Left lung (tissue), 4 donors: ENCODE measurements at regions not wholly inside any gene's neighbourhood (a gene's known extent, or its start where the extent isn't known, plus 50 kb on each side); places are given as distances from the start of the nearest gene placed in this dataset.

Experiments used
- ATAC-seq: fragments of 200-7000 bp; cut with Tn5 transposase; one replicate; pipeline ENCODE4 v1.9.1; 2020; ENCODE audit warnings: moderate library complexity
- DNase-seq, 4 donors: peaks; one replicate each; pipeline ENCODE4 v3.0.0-alpha.2; 2013 to 2020
- H3K27ac ChIP-seq, 2 donors: fragments of 200-600 bp; sonication (generic) in 1 of 2; one replicate each; pipeline versions ENCODE4 v1.5.0 to v1.8.0; 2020 to 2021
- H3K27me3 ChIP-seq, 2 donors: fragments of 200-600 bp; sonication (generic) in 1 of 2; one replicate each; pipeline versions ENCODE4 v1.5.0 to v1.8.0; 2020 to 2021
- H3K36me3 ChIP-seq, 2 donors: fragments of 200-600 bp; sonication (generic) in 1 of 2; one replicate each; pipeline versions ENCODE4 v1.5.0 to v1.8.0; 2020 to 2021
- H3K4me1 ChIP-seq, 2 donors: fragments of 200-600 bp; one replicate each; pipeline ENCODE4 v1.8.0; 2021
- H3K4me3 ChIP-seq, 2 donors: fragments of 200-600 bp; sonication (generic) in 1 of 2; one replicate each; pipeline versions ENCODE4 v1.5.0 to v1.8.0; 2020 to 2021; ENCODE audit warnings: mild to moderate bottlenecking in 1 of 2
- H3K9me3 ChIP-seq, 2 donors: fragments of 200-600 bp; sonication (generic) in 1 of 2; one replicate each; pipeline versions ENCODE4 v1.5.0 to v1.8.0; 2020 to 2021
- intact Hi-C, 2 donors: fragments of 100-400 bp; cut with DNase I; formaldehyde crosslinking; loops; one replicate each; pipeline versions ENCODE4 v1.11.2 to v1.14.2; 2022
- TF ChIP-seq, protein P1 (sequence below), 2 donors: fragments of 200-600 bp; sonication (generic) in 1 of 2; IDR thresholded peaks; one replicate each; pipeline versions ENCODE4 v1.5.0 to v1.8.0; 2021; ENCODE audit warnings: antibody characterized with exemption in 2 of 2
- donor health status: DM: no; HTN: yes; CAD: no.
- donor health status: DM: no; HTN: no; CAD: no.

DNA sequence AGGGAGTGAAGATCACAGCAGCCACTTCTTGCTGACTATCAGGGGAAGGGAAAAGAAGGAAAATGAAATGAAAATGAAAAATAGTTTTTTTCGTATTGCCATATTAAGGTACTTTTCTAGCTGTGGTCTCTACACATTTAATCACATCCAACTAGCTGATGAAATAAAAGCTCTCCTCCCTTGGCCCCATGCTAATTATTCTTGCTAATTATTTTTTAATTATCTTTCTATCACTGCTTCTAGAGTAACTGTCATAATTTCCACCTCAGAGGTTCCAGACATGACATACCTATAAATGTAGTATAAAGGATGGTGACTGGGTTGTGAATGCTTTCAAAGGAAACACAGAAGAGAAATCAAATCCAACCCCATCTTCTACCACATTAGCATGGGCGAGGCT lies 334.1 kb upstream of the MAN1A1 start:
- ATAC-seq: no peak
- intact Hi-C loops: no loop called here
- no peak overlapping the region for H3K4me3 ChIP-seq
- no peaks in the 10 kb centered on the region for H3K4me1 ChIP-seq
- H3K9me3 ChIP-seq: no peaks in the 10 kb centered on the region
- TF ChIP-seq, protein P1, sequence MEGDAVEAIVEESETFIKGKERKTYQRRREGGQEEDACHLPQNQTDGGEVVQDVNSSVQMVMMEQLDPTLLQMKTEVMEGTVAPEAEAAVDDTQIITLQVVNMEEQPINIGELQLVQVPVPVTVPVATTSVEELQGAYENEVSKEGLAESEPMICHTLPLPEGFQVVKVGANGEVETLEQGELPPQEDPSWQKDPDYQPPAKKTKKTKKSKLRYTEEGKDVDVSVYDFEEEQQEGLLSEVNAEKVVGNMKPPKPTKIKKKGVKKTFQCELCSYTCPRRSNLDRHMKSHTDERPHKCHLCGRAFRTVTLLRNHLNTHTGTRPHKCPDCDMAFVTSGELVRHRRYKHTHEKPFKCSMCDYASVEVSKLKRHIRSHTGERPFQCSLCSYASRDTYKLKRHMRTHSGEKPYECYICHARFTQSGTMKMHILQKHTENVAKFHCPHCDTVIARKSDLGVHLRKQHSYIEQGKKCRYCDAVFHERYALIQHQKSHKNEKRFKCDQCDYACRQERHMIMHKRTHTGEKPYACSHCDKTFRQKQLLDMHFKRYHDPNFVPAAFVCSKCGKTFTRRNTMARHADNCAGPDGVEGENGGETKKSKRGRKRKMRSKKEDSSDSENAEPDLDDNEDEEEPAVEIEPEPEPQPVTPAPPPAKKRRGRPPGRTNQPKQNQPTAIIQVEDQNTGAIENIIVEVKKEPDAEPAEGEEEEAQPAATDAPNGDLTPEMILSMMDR (IDR thresholded peaks at IDR 0.05): no peak
- H3K36me3 ChIP-seq: no peaks in the 10 kb centered on the region
- no peak overlapping the region for H3K27ac ChIP-seq
- no peak for DNase-seq
- H3K27me3 ChIP-seq: no peaks in the 10 kb centered on the region

DNA sequence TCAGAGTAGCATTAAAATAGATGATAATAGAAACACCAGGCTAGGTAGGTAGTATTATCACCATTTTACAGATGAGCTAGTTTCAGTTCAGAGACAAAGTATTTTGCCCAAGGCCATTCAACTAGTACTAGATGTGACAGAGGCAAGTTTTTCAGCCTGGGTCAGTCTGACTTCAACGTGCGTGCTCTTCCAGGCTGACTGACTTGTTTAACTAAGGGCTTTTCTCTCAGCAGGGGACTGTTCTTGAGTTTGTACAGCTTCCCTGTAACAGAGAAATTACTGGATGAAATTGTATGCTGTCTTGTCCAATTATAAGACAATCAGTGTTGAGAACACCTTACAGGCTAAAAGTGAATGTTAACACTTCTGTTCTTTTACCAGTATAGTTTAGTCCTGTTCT lies 333.5 kb upstream of the MAN1A1 start:
- H3K4me3 ChIP-seq: no peak overlapping the region
- intact Hi-C loops: no loop called here
- ATAC-seq: no peak

GRCh38 chr6:119678961-119679360 lies 329.4 kb upstream of the MAN1A1 start:
- H3K27ac ChIP-seq: no peak overlapping the region
- H3K4me3 ChIP-seq: no peak overlapping the region
- no peaks in the 10 kb centered on the region for H3K36me3 ChIP-seq
- H3K9me3 ChIP-seq: no peaks in the 10 kb centered on the region
- intact Hi-C loops: no loop called here
- H3K4me1 ChIP-seq: no peaks in the 10 kb centered on the region
- ATAC-seq (no peak), DNase-seq (no peak)
- no peaks in the 10 kb centered on the region for H3K27me3 ChIP-seq
- TF ChIP-seq, protein P1 (IDR thresholded peaks at IDR 0.05): no peak

More for the DNA sequence above, 333.5 kb upstream of the MAN1A1 start:
- H3K36me3 ChIP-seq: no peaks in the 10 kb centered on the region
- H3K27me3 ChIP-seq: no peaks in the 10 kb centered on the region
- no peak overlapping the region for H3K27ac ChIP-seq
- H3K9me3 ChIP-seq: no peaks in the 10 kb centered on the region
- TF ChIP-seq, protein P1 (IDR thresholded peaks at IDR 0.05): no peak
- no peak for DNase-seq
- no peaks in the 10 kb centered on the region for H3K4me1 ChIP-seq

- TF ChIP-seq, protein P1 (IDR thresholded peaks at IDR 0.05): no peak
- ATAC-seq: no peak
Measured at GRCh38 chr6:119677384-119677783, 327.8 kb upstream of the MAN1A1 start.

GRCh38 chr6:119676961-119677360 lies 327.4 kb upstream of the MAN1A1 start:
- TF ChIP-seq, protein P1 (IDR thresholded peaks at IDR 0.05): no peak
- H3K27ac ChIP-seq: no peak overlapping the region
- H3K9me3 ChIP-seq: no peaks in the 10 kb centered on the region
- DNase-seq (no peak), ATAC-seq (no peak)
- no peak overlapping the region for H3K4me3 ChIP-seq
- H3K36me3 ChIP-seq: no peaks in the 10 kb centered on the region
- no peaks in the 10 kb centered on the region for H3K4me1 ChIP-seq
- intact Hi-C loops: no loop called here
- H3K27me3 ChIP-seq: no peaks in the 10 kb centered on the region

More at GRCh38 chr6:119677384-119677783, 327.8 kb upstream of the MAN1A1 start:
- DNase-seq: no peak
- no peak overlapping the region for H3K4me3 ChIP-seq
- no peaks in the 10 kb centered on the region for H3K36me3 ChIP-seq
- intact Hi-C loops: no loop called here
- no peak overlapping the region for H3K27ac ChIP-seq
- H3K9me3 ChIP-seq: no peaks in the 10 kb centered on the region
- no peaks in the 10 kb centered on the region for H3K27me3 ChIP-seq
- no peaks in the 10 kb centered on the region for H3K4me1 ChIP-seq
